Astrocyte (in vitro differentiated cells and primary cell): ENCODE measurements at regions not wholly inside any gene's neighbourhood (a gene's known extent, or its start where the extent isn't known, plus 50 kb on each side); places are given as distances from the start of the nearest gene placed in this dataset.

Source experiments
- DNase-seq: peaks from one replicate; pipeline ENCODE4 v3.0.0-alpha.2; 2010; ENCODE audit warnings: low read depth
- FAIRE-seq: peaks from 2 replicates; lab custom pipeline; 2011; peaks lifted over from hg19 to GRCh38; lab: Jason Lieb, UNC
- H2AFZ ChIP-seq: 2 replicates; pipeline ENCODE4 v1.6.0; 2012; ENCODE audit warnings: low read depth, low read length, inconsistent platforms
- H3K27ac ChIP-seq: 2 replicates; pipeline ENCODE4 v1.5.1; 2011; ENCODE audit warnings: low read depth, low read length, inconsistent platforms
- H3K27me3 ChIP-seq: 2 replicates; pipeline ENCODE4 v1.6.0; 2011; ENCODE audit warnings: low read length, inconsistent platforms; ENCODE audit not compliant: insufficient read depth
- H3K36me3 ChIP-seq: 2 replicates; pipeline ENCODE4 v1.5.1; 2011; ENCODE audit warnings: low read length, inconsistent platforms; ENCODE audit not compliant: insufficient read depth
- H3K4me1 ChIP-seq: 2 replicates; pipeline ENCODE4 v1.5.1; 2011; ENCODE audit warnings: low read length, inconsistent platforms; ENCODE audit not compliant: insufficient read depth
- H3K4me2 ChIP-seq: 2 replicates; pipeline ENCODE4 v1.6.0; 2012; ENCODE audit warnings: low read length, inconsistent platforms
- H3K4me3 ChIP-seq: 2 replicates; pipeline ENCODE4 v1.5.1; 2011; ENCODE audit warnings: low read depth, mild to moderate bottlenecking, low read length, inconsistent platforms; ENCODE audit not compliant: insufficient read depth
- H3K79me2 ChIP-seq: 2 replicates; pipeline ENCODE4 v1.6.0; 2012; ENCODE audit warnings: mild to moderate bottlenecking, low read length, inconsistent platforms; ENCODE audit not compliant: insufficient read depth
- H3K9ac ChIP-seq: 2 replicates; pipeline ENCODE4 v1.6.0; 2012; ENCODE audit warnings: mild to moderate bottlenecking, low read length, inconsistent platforms
- H3K9me3 ChIP-seq: 2 replicates; pipeline ENCODE4 v1.5.1; 2012; ENCODE audit warnings: low read depth, mild to moderate bottlenecking, low read length, inconsistent platforms; ENCODE audit not compliant: insufficient read depth
- H4K20me1 ChIP-seq: 2 replicates; pipeline ENCODE4 v1.6.0; 2012; ENCODE audit warnings: low read length, inconsistent platforms; ENCODE audit not compliant: insufficient read depth
- H3K27ac Mint-ChIP-seq: one replicate; pipeline ENCODE4 v1.8.0; 2021; ENCODE audit warnings: mild to moderate bottlenecking, mixed read lengths; ENCODE audit not compliant: unreplicated experiment
- H3K27me3 Mint-ChIP-seq: one replicate; pipeline ENCODE4 v1.8.0; 2021; ENCODE audit warnings: low read depth, mixed read lengths; ENCODE audit not compliant: unreplicated experiment
- H3K36me3 Mint-ChIP-seq: one replicate; pipeline ENCODE4 v1.8.0; 2021; ENCODE audit warnings: low read depth, mixed read lengths; ENCODE audit not compliant: unreplicated experiment
- H3K4me1 Mint-ChIP-seq: one replicate; pipeline ENCODE4 v1.8.0; 2021; ENCODE audit warnings: low read depth, mixed read lengths; ENCODE audit not compliant: unreplicated experiment
- H3K4me3 Mint-ChIP-seq: one replicate; pipeline ENCODE4 v1.8.0; 2021; ENCODE audit warnings: mild to moderate bottlenecking, moderate library complexity, mixed read lengths; ENCODE audit not compliant: unreplicated experiment
- H3K9me3 Mint-ChIP-seq: one replicate; pipeline ENCODE4 v1.8.0; 2021; ENCODE audit warnings: mild to moderate bottlenecking, mixed read lengths; ENCODE audit not compliant: unreplicated experiment
- CTCF ChIP-seq: IDR thresholded peaks from 2 replicates; pipeline ENCODE4 v1.5.1; 2011; ENCODE audit warnings: low read depth, mild to moderate bottlenecking, inconsistent platforms, low read length, moderate library complexity; ENCODE audit not compliant: insufficient read depth
- EZH2 ChIP-seq: IDR thresholded peaks from 2 replicates; pipeline ENCODE4 v1.6.1; 2012; ENCODE audit warnings: mild to moderate bottlenecking, low read length, inconsistent platforms; ENCODE audit not compliant: insufficient read depth

- no peaks in the 10 kb centered on the region for H3K79me2 ChIP-seq
- H3K9ac ChIP-seq: no peak overlapping the region
- TF ChIP-seq CTCF: no peak
- no peak overlapping the region for H2AFZ ChIP-seq
- no peak overlapping the region for H3K27ac ChIP-seq
- Mint-ChIP-seq H3K27me3 (no peaks in the 10 kb centered on the region), H3K9me3 (no peaks in the 10 kb centered on the region), H3K4me3 (no peak overlapping the region), H3K36me3 (no peaks in the 10 kb centered on the region), H3K4me1 (peaks cover 18% of the 10 kb centered on the region), H3K27ac (no peak overlapping the region)
- FAIRE-seq: peak; percentile 17
- H3K4me2 ChIP-seq: peak overlapping the region; percentile 7
- no peaks in the 10 kb centered on the region for H3K27me3 ChIP-seq
- H3K36me3 ChIP-seq: no peaks in the 10 kb centered on the region
- peaks cover 5% of the 10 kb centered on the region for H3K4me1 ChIP-seq
- H3K4me3 ChIP-seq: no peak overlapping the region
- H3K9me3 ChIP-seq: no peaks in the 10 kb centered on the region
- no peaks in the 10 kb centered on the region for H4K20me1 ChIP-seq
- DNase-seq: peak; percentile 56
Observed at GRCh38 chr3:30221619-30222018, 384.8 kb upstream of the TGFBR2 start.

- Mint-ChIP-seq H3K36me3 (no peaks in the 10 kb centered on the region), H3K27me3 (no peaks in the 10 kb centered on the region), H3K9me3 (no peaks in the 10 kb centered on the region), H3K27ac (no peak overlapping the region), H3K4me3 (no peak overlapping the region), H3K4me1 (peaks cover 18% of the 10 kb centered on the region)
- H3K4me2 ChIP-seq: no peak overlapping the region
- H3K4me1 ChIP-seq: peaks cover 13% of the 10 kb centered on the region
- no peak overlapping the region for H2AFZ ChIP-seq
- H3K27ac ChIP-seq: no peak overlapping the region
- H3K27me3 ChIP-seq: no peaks in the 10 kb centered on the region
- no peaks in the 10 kb centered on the region for H4K20me1 ChIP-seq
- no peak overlapping the region for H3K9ac ChIP-seq
- H3K79me2 ChIP-seq: no peaks in the 10 kb centered on the region
- no peak for TF ChIP-seq EZH2
- no peak for TF ChIP-seq CTCF
- H3K9me3 ChIP-seq: no peaks in the 10 kb centered on the region
- peak; percentile 39 for DNase-seq
- FAIRE-seq: peak; percentile 9
- no peak overlapping the region for H3K4me3 ChIP-seq
- no peaks in the 10 kb centered on the region for H3K36me3 ChIP-seq
Observed at GRCh38 chr3:30222441-30222840, 384.0 kb upstream of the TGFBR2 start.

- H3K79me2 ChIP-seq: no peaks in the 10 kb centered on the region
- no peak overlapping the region for H3K27ac ChIP-seq
- H3K4me1 ChIP-seq: peaks cover 28% of the 10 kb centered on the region
- no peaks in the 10 kb centered on the region for H3K36me3 Mint-ChIP-seq
- no peak for TF ChIP-seq CTCF
- TF ChIP-seq EZH2: no peak
- no peaks in the 10 kb centered on the region for H3K27me3 Mint-ChIP-seq
- no peak overlapping the region for H3K4me3 Mint-ChIP-seq
- H3K4me2 ChIP-seq: no peak overlapping the region
- FAIRE-seq: peak; percentile 29
- H3K9me3 Mint-ChIP-seq: no peaks in the 10 kb centered on the region
- no peaks in the 10 kb centered on the region for H3K27me3 ChIP-seq
- H3K9me3 ChIP-seq: no peaks in the 10 kb centered on the region
- no peak overlapping the region for H2AFZ ChIP-seq
- no peaks in the 10 kb centered on the region for H4K20me1 ChIP-seq
- H3K4me3 ChIP-seq: no peak overlapping the region
- H3K27ac Mint-ChIP-seq: no peak overlapping the region
- H3K36me3 ChIP-seq: no peaks in the 10 kb centered on the region
- H3K4me1 Mint-ChIP-seq: peaks cover 26% of the 10 kb centered on the region
- DNase-seq: peak; percentile 60
- no peak overlapping the region for H3K9ac ChIP-seq
Observed at GRCh38 chr3:30225021-30225420, 381.4 kb upstream of the TGFBR2 start.
